Bone marrow (tissue), 2 donors: ENCODE measurements at regions not wholly inside any gene's neighbourhood (a gene's known extent, or its start where the extent isn't known, plus 50 kb on each side); places are given as distances from the start of the nearest gene placed in this dataset.

ENCODE experiments used
- DNase-seq, 2 donors: peaks; one replicate each; lab custom pipeline; 2025; lab: John Stamatoyannopoulos, UW

DNA sequence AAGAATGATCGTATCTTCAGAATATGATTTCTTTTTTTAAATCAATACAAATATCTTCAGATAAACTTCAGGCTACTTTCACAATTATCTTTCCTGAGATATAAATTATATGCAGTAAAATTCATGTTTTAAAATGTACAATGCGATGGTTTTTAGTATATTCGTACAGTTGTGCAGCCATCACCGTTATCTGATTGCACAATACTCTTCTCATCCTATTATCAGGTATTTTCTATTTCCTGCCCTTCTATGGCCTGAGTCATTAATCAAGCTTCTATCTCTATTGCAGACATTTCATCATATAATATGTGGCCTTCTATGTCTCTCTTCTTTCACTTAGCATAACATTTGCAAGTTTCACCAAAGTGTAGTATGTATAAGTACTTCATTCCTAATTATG, 1360.2 kb upstream of the SLC10A2 start:
- DNase-seq, result no peak

DNA sequence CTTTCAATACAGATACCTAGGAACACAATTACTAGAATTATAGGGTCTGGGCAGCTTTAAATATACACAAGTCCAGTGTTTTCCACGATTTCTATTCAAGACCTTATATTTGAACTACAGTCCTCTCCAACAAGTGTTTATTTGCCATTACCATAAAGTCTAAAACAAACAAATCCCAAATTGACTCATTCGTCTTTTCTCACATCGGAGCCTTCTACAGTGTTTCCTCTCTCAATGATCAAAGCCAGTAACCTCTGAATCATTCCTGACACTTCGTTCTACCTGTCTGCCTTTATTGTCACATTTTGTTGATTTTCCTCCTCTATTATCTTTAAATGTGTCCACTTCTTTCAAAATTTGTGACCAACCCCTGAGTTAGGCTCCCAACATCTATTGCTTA, 1356.5 kb upstream of the SLC10A2 start:
- no peak for DNase-seq

GRCh38 chr13:104416973-104417372, 1350.8 kb upstream of the SLC10A2 start:
- no peak for DNase-seq

DNA sequence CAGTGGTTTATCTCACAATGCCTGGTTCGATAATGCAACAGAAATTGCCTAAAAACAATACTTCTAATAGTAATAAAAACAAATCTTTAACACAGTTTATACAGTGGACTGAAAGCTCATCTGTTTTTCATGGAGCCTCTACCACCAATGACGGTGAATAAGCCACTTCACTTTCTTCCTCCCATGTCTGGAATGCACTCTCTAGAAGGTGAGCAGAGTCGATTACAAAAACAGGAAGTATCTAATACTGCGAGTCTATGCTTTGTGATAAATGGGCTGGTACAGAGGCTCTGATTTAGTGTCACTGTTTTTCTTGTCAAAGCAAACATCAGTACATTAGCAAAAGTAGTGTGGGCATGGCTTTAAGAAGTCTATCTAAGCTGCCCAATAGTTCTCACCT, 1348.6 kb upstream of the SLC10A2 start:
- no peak for DNase-seq

- DNase-seq, result no peak
Observed at GRCh38 chr13:104414181-104414580, 1348.0 kb upstream of the SLC10A2 start.

GRCh38 chr13:104411141-104411765, 1345.0 kb upstream of the SLC10A2 start:
- no peak for DNase-seq

DNA sequence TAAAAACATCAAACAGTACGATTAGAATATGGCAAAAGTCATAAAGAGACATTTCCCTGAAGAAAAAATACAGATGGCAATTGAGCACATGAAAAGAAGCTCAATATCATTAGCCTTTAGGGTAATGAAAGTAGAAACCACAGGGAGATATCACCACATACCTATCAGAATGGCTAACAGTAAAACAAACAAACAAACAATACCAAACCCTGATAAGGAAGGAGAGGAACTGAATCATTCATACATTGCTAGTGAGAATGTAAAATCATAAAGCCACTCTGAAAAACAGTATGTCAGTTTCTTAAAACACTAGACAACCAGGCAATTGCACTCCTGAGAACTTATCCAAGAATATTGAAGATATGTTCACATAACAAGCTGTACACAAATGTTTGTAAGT, 1342.5 kb upstream of the SLC10A2 start:
- DNase-seq, result no peak

DNA sequence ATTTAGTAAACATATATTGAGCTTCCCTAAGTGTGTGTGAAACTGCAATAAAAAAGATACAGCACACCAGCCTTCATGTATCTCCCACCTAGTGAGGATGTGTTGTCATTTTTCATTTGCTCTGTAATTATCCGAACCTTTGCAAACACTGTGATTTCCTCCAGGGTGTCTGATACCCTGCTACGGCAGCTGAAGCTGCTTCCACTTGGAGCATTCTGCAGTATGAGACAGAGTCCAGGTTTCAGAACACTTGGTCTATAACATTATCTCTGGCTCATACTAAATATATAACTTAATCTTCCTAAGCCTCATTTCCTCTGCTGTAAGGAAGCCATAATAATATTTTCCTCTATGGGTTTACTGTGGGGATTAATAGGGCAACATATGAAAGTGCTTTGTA, 1338.1 kb upstream of the SLC10A2 start:
- no peak for DNase-seq

- no peak for DNase-seq
Observed at GRCh38 chr13:104389691-104390090, 1323.5 kb upstream of the SLC10A2 start.

DNA sequence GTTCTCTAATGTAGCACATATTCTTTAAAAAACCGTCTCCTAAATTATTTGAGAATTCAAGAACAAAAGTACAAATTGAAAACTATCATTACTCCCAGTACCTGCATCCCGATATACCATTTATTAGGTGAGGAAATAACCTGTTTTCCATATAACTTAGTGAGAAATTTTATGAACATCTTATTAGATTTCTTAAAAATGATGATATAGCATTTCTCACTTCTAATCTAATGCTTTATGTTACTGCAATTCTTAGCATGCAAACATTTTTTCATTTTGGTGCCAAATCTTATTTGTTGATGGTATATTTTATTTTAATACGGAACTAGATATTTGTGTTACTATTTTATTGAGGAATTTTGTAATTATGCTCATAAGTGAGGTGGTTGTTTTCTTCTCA, 1321.3 kb upstream of the SLC10A2 start:
- DNase-seq, result no peak

GRCh38 chr13:104385404-104385803, 1319.2 kb upstream of the SLC10A2 start:
- DNase-seq, result no peak

- no peak for DNase-seq
Observed at GRCh38 chr13:104382951-104383350, 1316.7 kb upstream of the SLC10A2 start.

GRCh38 chr13:104376588-104376987, 1310.4 kb upstream of the SLC10A2 start:
- DNase-seq, result no peak

- no peak for DNase-seq
Observed at GRCh38 chr13:104375614-104376013, 1309.4 kb upstream of the SLC10A2 start.

- no peak for DNase-seq
Observed at GRCh38 chr13:104372095-104372655, 1306.0 kb upstream of the SLC10A2 start.

- no peak for DNase-seq
Observed at GRCh38 chr13:104365430-104365829, 1299.2 kb upstream of the SLC10A2 start.

GRCh38 chr13:104357672-104358354, 1291.6 kb upstream of the SLC10A2 start:
- DNase-seq, result no peak

GRCh38 chr13:104357174-104357573, 1291.0 kb upstream of the SLC10A2 start:
- DNase-seq, result no peak

DNA sequence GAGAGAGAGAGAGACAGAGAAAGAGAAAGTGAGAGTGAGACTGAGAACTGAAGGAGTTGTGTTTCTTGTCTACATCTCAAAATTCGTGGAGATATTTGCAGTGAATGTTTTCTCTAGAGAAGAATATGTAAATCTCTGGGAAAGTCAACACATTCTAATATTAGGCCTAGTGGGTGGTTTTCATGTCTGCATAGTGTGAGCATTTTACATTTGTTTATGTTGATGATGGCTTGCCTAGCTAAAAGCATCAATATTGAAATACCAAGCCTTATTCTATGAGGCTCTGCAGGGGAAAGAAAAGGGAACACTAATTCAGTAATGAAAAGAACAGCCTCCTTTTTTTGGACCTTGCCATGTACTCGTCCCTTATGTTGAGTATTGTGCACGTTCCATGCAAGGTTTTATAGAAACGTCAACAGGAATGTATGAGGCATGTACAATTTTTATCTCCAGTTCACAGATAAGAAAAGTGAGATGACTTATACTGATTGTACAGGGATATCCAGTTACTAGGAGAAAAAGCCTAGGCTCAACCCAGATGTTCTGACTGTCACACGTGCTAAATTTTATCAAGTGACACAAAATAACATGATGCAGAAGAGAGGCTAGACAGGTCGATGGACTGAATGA, 1288.9 kb upstream of the SLC10A2 start:
- DNase-seq, result no peak

DNA sequence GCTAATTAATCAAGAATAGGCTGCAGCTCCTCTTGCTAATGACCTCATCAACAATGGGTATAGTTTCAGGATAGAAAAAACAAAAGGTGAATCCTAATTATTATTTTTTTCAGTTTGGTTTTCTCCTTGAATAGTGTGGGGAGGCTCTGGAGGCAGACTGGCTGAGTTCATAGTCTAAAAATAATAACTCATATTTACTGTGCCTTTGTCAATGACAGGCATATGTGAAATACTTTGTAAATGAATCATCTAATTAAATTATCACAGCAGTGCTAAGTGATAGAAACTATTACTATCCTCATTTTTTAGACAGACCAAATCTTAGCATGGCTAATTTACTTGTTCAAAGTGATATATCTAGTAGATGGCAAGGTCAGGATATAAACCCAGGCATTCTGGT, 1261.0 kb upstream of the SLC10A2 start:
- no peak for DNase-seq

DNA sequence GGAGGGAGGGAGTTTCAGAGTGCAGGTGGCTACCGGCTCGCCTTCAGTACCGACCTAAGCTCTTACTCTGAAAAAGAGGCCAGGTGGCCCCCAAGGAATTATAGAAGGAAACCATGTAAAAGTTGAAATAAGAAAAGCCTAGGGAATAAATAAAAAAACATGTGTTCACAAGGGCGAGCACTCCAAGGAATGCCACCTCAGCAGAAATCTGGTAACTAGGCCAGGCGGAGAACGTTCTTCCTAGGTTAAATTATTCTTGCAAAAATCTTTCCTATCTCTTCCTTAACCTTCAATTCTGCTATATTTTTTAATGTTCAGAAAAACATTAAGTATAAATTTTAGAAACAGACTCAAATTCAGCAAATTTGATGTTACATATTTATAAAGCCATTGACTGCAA, 1260.3 kb upstream of the SLC10A2 start:
- no peak for DNase-seq

- DNase-seq, result no peak
Observed at GRCh38 chr13:104321756-104322155, 1255.5 kb upstream of the SLC10A2 start.

- no peak for DNase-seq
Observed at GRCh38 chr13:104320446-104320845, 1254.2 kb upstream of the SLC10A2 start.
